Prostate gland (tissue), 2 donors: ENCODE measurements at regions not wholly inside any gene's neighbourhood (a gene's known extent, or its start where the extent isn't known, plus 50 kb on each side); places are given as distances from the start of the nearest gene placed in this dataset.

Source experiments
- DNase-seq: peaks from one replicate; pipeline ENCODE4 v3.0.0-alpha.2; 2019; ENCODE audit warnings: low spot score
- H3K27ac ChIP-seq, 2 donors: fragments of 200-600 bp; sonication (generic); 2 replicates each; pipeline ENCODE4 v1.5.1; 2017 to 2019
- H3K27me3 ChIP-seq: fragments of 200-600 bp; sonication (generic); replicated peaks from 2 replicates; pipeline ENCODE4 v1.5.1; 2019; ENCODE audit not compliant: insufficient read depth
- H3K36me3 ChIP-seq, 2 donors: fragments of 200-600 bp; sonication (generic); 1 replicate in 1 of 2; 2 replicates in 1 of 2; pipeline versions ENCODE4 v1.5.1 to v1.8.1; 2017 to 2019
- H3K4me1 ChIP-seq: fragments of 200-600 bp; sonication (generic); replicated peaks from 2 replicates; pipeline ENCODE4 v1.5.1; 2019
- H3K4me3 ChIP-seq, 2 donors: fragments of 200-600 bp; sonication (generic); 2 replicates each; pipeline ENCODE4 v1.5.1; 2017 to 2019
- H3K9me3 ChIP-seq: fragments of 200-600 bp; sonication (generic); 2 replicates; pipeline ENCODE4 v1.5.1; 2017
- POLR2A ChIP-seq: fragments of 450-650 bp; IDR thresholded peaks from one replicate; pipeline ENCODE4 v1.6.1; 2016; ENCODE audit warnings: antibody characterized with exemption, mild to moderate bottlenecking
- POLR2AphosphoS5 ChIP-seq: sonication (generic); formaldehyde crosslinking; IDR thresholded peaks from one replicate; pipeline ENCODE4 v1.6.1; 2017; ENCODE audit warnings: antibody characterized with exemption
- WGBS: methylation state at CpG from one replicate; pipeline ENCODE4 v1.1.5; 2018; 5-methylcytosine and 5-hydroxymethylcytosine counted together
- intact Hi-C: fragments of 100-400 bp; cut with DNase I; formaldehyde crosslinking; loops from one replicate; pipeline ENCODE4 v1.14.2; 2022
- TF ChIP-seq, protein P1 (sequence below), 4 experiments: fragments of 200-600 bp in 2 of 4; fragments of 450-650 bp in 2 of 4; sonication (generic) in 2 of 4; IDR thresholded peaks; 1 replicate in 3 of 4; 2 replicates in 1 of 4; pipeline ENCODE4 v1.5.1; 2016 to 2019; ENCODE audit warnings: antibody characterized with exemption in 4 of 4, mild to moderate bottlenecking in 2 of 4, moderate library complexity in 2 of 4

DNA sequence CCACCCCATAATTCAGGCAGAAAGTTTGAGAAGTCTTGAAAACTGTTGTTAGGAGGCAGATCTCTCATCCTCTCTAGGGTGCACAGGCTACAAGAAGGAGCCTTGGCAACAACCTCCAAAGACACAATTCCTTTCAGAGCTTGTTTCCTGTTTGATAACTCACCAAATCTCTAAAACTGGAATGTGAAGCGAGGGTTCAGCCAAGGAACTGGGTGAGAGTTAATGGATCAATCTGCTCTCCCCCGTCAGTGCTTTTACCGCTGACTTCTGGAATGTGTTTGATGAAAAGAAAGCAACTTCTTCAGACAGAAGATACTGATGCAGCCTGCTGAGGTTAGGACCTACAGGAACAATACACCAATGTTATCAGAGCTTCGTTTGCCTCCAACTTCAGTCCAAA, 171.8 kb upstream of the BMP2 start:
- 12% methylated on average over 4 of the region's 4 CpGs for WGBS
- intact Hi-C loops, result no loop called here
- H3K4me1 ChIP-seq, result no peaks in the 10 kb centered on the region
- DNase-seq, result no peak
- H3K27me3 ChIP-seq, result peaks cover 4% of the 10 kb centered on the region
- H3K9me3 ChIP-seq, result no peaks in the 10 kb centered on the region
- H3K4me3 ChIP-seq, result no peak overlapping the region
- TF ChIP-seq, protein P1, sequence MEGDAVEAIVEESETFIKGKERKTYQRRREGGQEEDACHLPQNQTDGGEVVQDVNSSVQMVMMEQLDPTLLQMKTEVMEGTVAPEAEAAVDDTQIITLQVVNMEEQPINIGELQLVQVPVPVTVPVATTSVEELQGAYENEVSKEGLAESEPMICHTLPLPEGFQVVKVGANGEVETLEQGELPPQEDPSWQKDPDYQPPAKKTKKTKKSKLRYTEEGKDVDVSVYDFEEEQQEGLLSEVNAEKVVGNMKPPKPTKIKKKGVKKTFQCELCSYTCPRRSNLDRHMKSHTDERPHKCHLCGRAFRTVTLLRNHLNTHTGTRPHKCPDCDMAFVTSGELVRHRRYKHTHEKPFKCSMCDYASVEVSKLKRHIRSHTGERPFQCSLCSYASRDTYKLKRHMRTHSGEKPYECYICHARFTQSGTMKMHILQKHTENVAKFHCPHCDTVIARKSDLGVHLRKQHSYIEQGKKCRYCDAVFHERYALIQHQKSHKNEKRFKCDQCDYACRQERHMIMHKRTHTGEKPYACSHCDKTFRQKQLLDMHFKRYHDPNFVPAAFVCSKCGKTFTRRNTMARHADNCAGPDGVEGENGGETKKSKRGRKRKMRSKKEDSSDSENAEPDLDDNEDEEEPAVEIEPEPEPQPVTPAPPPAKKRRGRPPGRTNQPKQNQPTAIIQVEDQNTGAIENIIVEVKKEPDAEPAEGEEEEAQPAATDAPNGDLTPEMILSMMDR (IDR thresholded peaks at IDR 0.05), result no peak
- no peak for TF ChIP-seq POLR2A
- no peak for TF ChIP-seq POLR2AphosphoS5
- no peak overlapping the region for H3K27ac ChIP-seq
- no peaks in the 10 kb centered on the region for H3K36me3 ChIP-seq

DNA sequence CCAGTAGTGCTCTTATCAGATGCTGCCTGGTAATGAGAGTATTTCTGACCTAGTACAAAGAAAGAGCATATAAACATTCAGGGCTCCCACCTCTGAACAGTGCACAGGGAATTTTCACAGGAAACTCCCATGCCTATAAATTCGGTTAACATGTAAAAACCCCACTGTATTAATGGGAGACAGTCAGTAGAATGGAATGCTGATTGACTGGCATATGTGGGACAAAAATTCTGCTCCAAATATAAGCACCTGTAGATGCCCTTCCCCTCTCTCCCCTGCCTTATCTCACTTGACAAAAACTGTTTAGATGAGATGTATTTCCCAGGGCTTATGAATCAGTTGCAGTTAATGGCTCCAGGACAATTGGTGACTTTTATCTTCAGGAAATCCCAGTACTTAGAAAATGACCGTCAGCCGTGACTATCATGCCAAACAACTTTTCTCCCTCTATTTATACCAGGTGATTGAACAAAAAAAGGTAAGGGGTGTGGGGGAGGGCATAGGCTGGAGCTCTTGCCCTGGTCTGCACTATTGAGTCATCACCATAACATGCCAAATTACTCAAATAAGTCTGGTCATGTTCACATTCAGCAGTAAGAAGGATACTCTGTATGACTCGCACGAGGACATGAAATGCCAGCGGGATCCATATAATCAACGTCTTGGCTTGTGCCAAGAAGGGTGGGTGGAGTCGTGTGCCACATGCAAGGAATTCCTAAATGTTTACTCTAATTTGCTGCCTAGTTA, 176.4 kb upstream of the BMP2 start:
- intact Hi-C loops, result no loop called here
- H3K9me3 ChIP-seq, result no peaks in the 10 kb centered on the region
- no peaks in the 10 kb centered on the region for H3K4me1 ChIP-seq
- H3K4me3 ChIP-seq, result no peak overlapping the region
- no peak for TF ChIP-seq POLR2A
- peak; percentile 66 for TF ChIP-seq POLR2AphosphoS5
- TF ChIP-seq, protein P1 (IDR thresholded peaks at IDR 0.05), result no peak
- WGBS, result 41% methylated on average over 8 of the region's 8 CpGs
- no peak overlapping the region for H3K27ac ChIP-seq
- peak; percentile 55 for DNase-seq
- no peaks in the 10 kb centered on the region for H3K36me3 ChIP-seq
- H3K27me3 ChIP-seq, result peaks cover 3% of the 10 kb centered on the region

GRCh38 chr20:6588296-6588695, 179.2 kb upstream of the BMP2 start:
- DNase-seq, result no peak
- intact Hi-C loops, result no loop called here

GRCh38 chr20:6583134-6583738, 184.2 kb upstream of the BMP2 start:
- Histone ChIP-seq H3K36me3 (no peaks in the 10 kb centered on the region), H3K4me1 (no peaks in the 10 kb centered on the region), H3K27ac (no peak overlapping the region), H3K4me3 (no peak overlapping the region), H3K27me3 (no peaks in the 10 kb centered on the region), H3K9me3 (no peaks in the 10 kb centered on the region)
- intact Hi-C loops, result no loop called here
- peak; percentile 20 for DNase-seq
- TF ChIP-seq, protein P1 (IDR thresholded peaks at IDR 0.05), result peak; percentile 24 to 65 (median 53)
- no peak for TF ChIP-seq POLR2AphosphoS5
- WGBS, result 62% methylated on average over 6 of the region's 6 CpGs

More at GRCh38 chr20:6588296-6588695, 179.2 kb upstream of the BMP2 start:
- TF ChIP-seq, protein P1 (IDR thresholded peaks at IDR 0.05), result no peak
- no peak for TF ChIP-seq POLR2AphosphoS5
- TF ChIP-seq POLR2A, result no peak
- no peaks in the 10 kb centered on the region for H3K9me3 ChIP-seq
- no peaks in the 10 kb centered on the region for H3K36me3 ChIP-seq
- no peak overlapping the region for H3K27ac ChIP-seq
- no peaks in the 10 kb centered on the region for H3K4me1 ChIP-seq
- 46% methylated on average over 2 of the region's 2 CpGs for WGBS
- H3K4me3 ChIP-seq, result no peak overlapping the region
- H3K27me3 ChIP-seq, result no peaks in the 10 kb centered on the region

- WGBS, result 71% methylated on average over 2 of the region's 2 CpGs
These were observed 185.0 kb upstream of the BMP2 start for GRCh38 chr20:6582449-6582848.

More at GRCh38 chr20:6582449-6582848, 185.0 kb upstream of the BMP2 start:
- intact Hi-C loops, result no loop called here
- Histone ChIP-seq H3K36me3 (no peaks in the 10 kb centered on the region), H3K27ac (no peak overlapping the region), H3K4me3 (no peak overlapping the region), H3K9me3 (no peaks in the 10 kb centered on the region), H3K27me3 (no peaks in the 10 kb centered on the region), H3K4me1 (no peaks in the 10 kb centered on the region)
- DNase-seq, result no peak
- TF ChIP-seq, protein P1 (IDR thresholded peaks at IDR 0.05), result no peak
- TF ChIP-seq POLR2A (no peak), POLR2AphosphoS5 (no peak)
